A673 (cell line): ENCODE measurements at regions not wholly inside any gene's neighbourhood (a gene's known extent, or its start where the extent isn't known, plus 50 kb on each side); places are given as distances from the start of the nearest gene placed in this dataset.
"Not testable (repeated sequence)": the region's sequence is repeated elsewhere in the genome, so short reads cannot be mapped to it uniquely, and the experiment has no call there.

Experiments used
- BruUV-seq: library from RNA; stranded (reverse); fragments of 400-500 nt; replicated peaks from 2 replicates; lab custom pipeline; 2021; lab: Mats Ljungman, UMichigan
- CTCF ChIA-PET: fragments of 300-600 bp; sonication (Branson Sonifier 250); formaldehyde crosslinking; loops from one replicate; lab custom pipeline; 2022; ENCODE audit warnings: antibody characterized with exemption; lab: Charles Lee
- POLR2A ChIA-PET: fragments of 300-600 bp; sonication (Branson Sonifier 250); formaldehyde crosslinking; loops from one replicate; lab custom pipeline; 2022; ENCODE audit warnings: antibody characterized with exemption; ENCODE audit not compliant: low non-redundant PET; lab: Charles Lee
- DNase-seq: peaks from one replicate; pipeline ENCODE4 v3.0.0-alpha.2; 2015; ENCODE audit warnings: low spot score
- H3K27ac ChIP-seq: fragments of 200-600 bp; sonication (generic); 2 replicates; pipeline ENCODE4 v1.5.1; 2016; ENCODE audit warnings: mixed run types, low read depth, mild to moderate bottlenecking, mixed read lengths, antibody characterized with exemption, low read length; ENCODE audit not compliant: poor library complexity, severe bottlenecking
- H3K27me3 ChIP-seq: fragments of 200-600 bp; sonication (generic); replicated peaks from 2 replicates; pipeline ENCODE4 v1.6.1; 2017; ENCODE audit warnings: mixed run types, low read depth, mild to moderate bottlenecking, mixed read lengths, antibody characterized with exemption, low read length; ENCODE audit not compliant: insufficient read depth, poor library complexity
- H3K36me3 ChIP-seq: fragments of 200-600 bp; sonication (generic); 2 replicates; pipeline ENCODE4 v1.6.1; 2016; ENCODE audit warnings: mixed run types, mild to moderate bottlenecking, mixed read lengths, antibody characterized with exemption, low read length; ENCODE audit not compliant: insufficient read depth, poor library complexity, severe bottlenecking
- H3K4me1 ChIP-seq: fragments of 200-600 bp; sonication (generic); 2 replicates; pipeline ENCODE4 v1.6.1; 2017; ENCODE audit warnings: mixed run types, mild to moderate bottlenecking, mixed read lengths, antibody characterized with exemption, low read length; ENCODE audit not compliant: insufficient read depth, poor library complexity, severe bottlenecking
- H3K4me3 ChIP-seq: fragments of 200-600 bp; sonication (generic); 2 replicates; pipeline ENCODE4 v1.5.1; 2016; ENCODE audit warnings: low read depth, mixed run types, mild to moderate bottlenecking, mixed read lengths, low read length; ENCODE audit not compliant: poor library complexity, severe bottlenecking
- H3K9me3 ChIP-seq: fragments of 200-600 bp; sonication (generic); 2 replicates; pipeline ENCODE4 v1.6.1; 2016; ENCODE audit warnings: mixed run types, low read depth, mild to moderate bottlenecking, mixed read lengths, antibody characterized with exemption, low read length; ENCODE audit not compliant: poor library complexity, severe bottlenecking
- CTCF ChIP-seq: fragments of 300-800, 200-600 bp; sonication (generic); conservative IDR thresholded peaks from 2 replicates; pipeline ENCODE4 v1.5.1; 2017; ENCODE audit warnings: low read depth, mild to moderate bottlenecking, antibody characterized with exemption, low read length, moderate library complexity, mixed read lengths
- EZH2 ChIP-seq: fragments of 200-600 bp; sonication (generic); IDR thresholded peaks from 2 replicates; pipeline ENCODE4 v1.6.1; 2017; ENCODE audit warnings: borderline replicate concordance, low read depth, mild to moderate bottlenecking, mixed read lengths, antibody characterized with exemption, low read length; ENCODE audit not compliant: poor library complexity, severe bottlenecking
- intact Hi-C: fragments of 100-400 bp; cut with micrococcal nuclease; formaldehyde crosslinking; loops from one replicate; pipeline ENCODE4 v1.10.0; 2022; ENCODE audit not compliant: unreplicated experiment

GRCh38 chr7:114081606-114082425, 163.0 kb upstream of the PPP1R3A start:
- BruUV-seq = no TSS peak
- TF ChIP-seq CTCF = peak; percentile 60
- TF ChIP-seq EZH2 = no peak
- intact Hi-C loops = loop anchor here (5.0 to 10.0 kb wide), 7 partner anchors 325 to 1833 kb away; no protein-coding TSS in a partner anchor
- no peaks in the 10 kb centered on the region for H3K9me3 ChIP-seq
- no peak overlapping the region for H3K4me3 ChIP-seq
- peaks cover 13% of the 10 kb centered on the region for H3K4me1 ChIP-seq
- ChIA-PET CTCF (interaction anchor here (0.6 to 1.4 kb wide), 6 partner anchors 58 to 1770 kb away, joined by 3 to 13 read pairs (median 3); no protein-coding TSS in a partner anchor), POLR2A (interaction anchor here (0.6 kb wide), 1 partner anchor 442 kb away, joined by 3 read pairs; no protein-coding TSS in a partner anchor)
- peak; percentile 71 for DNase-seq
- H3K36me3 ChIP-seq = no peaks in the 10 kb centered on the region
- no peak overlapping the region for H3K27ac ChIP-seq
- peaks cover 96% of the 10 kb centered on the region for H3K27me3 ChIP-seq

- H3K4me1 ChIP-seq = not testable (repeated sequence)
Measured at GRCh38 chr7:114077158-114077524, 158.3 kb upstream of the PPP1R3A start.

GRCh38 chr7:114076392-114077157, 157.8 kb upstream of the PPP1R3A start:
- H3K4me3 ChIP-seq, H3K9me3 ChIP-seq, BruUV-seq, H3K36me3 ChIP-seq, POLR2A ChIA-PET, intact Hi-C loops, H3K4me1 ChIP-seq, CTCF ChIA-PET, H3K27ac ChIP-seq, DNase-seq: not testable (repeated sequence)
- H3K27me3 ChIP-seq = peaks cover 78% of the 10 kb centered on the region

More at GRCh38 chr7:114077158-114077524, 158.3 kb upstream of the PPP1R3A start:
- H3K9me3 ChIP-seq, H3K27ac ChIP-seq, POLR2A ChIA-PET, CTCF ChIA-PET, H3K4me3 ChIP-seq, H3K36me3 ChIP-seq, intact Hi-C loops, BruUV-seq, DNase-seq: not testable (repeated sequence)
- peaks cover 78% of the 10 kb centered on the region for H3K27me3 ChIP-seq

- no peak for TF ChIP-seq EZH2
- TF ChIP-seq CTCF = no peak
- intact Hi-C loops = no loop called here
- H3K27me3 ChIP-seq = peaks cover 52% of the 10 kb centered on the region
- H3K4me1 ChIP-seq = no peaks in the 10 kb centered on the region
- ChIA-PET POLR2A (no interaction called here), CTCF (no interaction called here)
- no peak overlapping the region for H3K27ac ChIP-seq
- no TSS peak for BruUV-seq
- DNase-seq = no peak
- no peaks in the 10 kb centered on the region for H3K36me3 ChIP-seq
- H3K4me3 ChIP-seq = no peak overlapping the region
- no peaks in the 10 kb centered on the region for H3K9me3 ChIP-seq
Measured at GRCh38 chr7:114073701-114074100, 154.9 kb upstream of the PPP1R3A start.
